ENCODE measurements at regions not wholly inside any gene's neighbourhood (a gene's known extent, or its start where the extent isn't known, plus 50 kb on each side); places are given as distances from the start of the nearest gene placed in this dataset.

DNA sequence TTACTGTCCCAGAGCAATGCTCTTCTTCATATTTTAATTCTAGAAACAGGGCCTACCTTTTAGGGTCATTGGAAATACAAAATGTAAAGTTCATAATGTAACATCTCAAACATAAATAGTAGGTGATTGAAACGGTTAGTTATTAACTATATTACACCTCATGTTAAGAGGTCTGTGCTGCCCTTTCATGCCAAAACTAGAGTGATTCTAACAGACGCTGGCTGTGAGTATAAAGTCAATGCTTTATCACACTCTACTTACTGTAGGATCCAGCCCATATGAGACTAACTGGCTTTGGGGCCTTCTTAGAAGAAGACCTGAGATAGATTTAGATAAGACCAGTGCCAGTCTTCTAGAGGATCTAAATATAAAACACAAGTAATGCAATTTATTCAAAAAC is 966.1 kb upstream of the SORCS1 start:
- no peaks in the 10 kb centered on the region for H3K36me3 ChIP-seq
- H3K27me3 ChIP-seq, result no peaks in the 10 kb centered on the region
- no peak for TF ChIP-seq POLR2A (IDR thresholded peaks at IDR 0.05)
- TF ChIP-seq, protein P1, sequence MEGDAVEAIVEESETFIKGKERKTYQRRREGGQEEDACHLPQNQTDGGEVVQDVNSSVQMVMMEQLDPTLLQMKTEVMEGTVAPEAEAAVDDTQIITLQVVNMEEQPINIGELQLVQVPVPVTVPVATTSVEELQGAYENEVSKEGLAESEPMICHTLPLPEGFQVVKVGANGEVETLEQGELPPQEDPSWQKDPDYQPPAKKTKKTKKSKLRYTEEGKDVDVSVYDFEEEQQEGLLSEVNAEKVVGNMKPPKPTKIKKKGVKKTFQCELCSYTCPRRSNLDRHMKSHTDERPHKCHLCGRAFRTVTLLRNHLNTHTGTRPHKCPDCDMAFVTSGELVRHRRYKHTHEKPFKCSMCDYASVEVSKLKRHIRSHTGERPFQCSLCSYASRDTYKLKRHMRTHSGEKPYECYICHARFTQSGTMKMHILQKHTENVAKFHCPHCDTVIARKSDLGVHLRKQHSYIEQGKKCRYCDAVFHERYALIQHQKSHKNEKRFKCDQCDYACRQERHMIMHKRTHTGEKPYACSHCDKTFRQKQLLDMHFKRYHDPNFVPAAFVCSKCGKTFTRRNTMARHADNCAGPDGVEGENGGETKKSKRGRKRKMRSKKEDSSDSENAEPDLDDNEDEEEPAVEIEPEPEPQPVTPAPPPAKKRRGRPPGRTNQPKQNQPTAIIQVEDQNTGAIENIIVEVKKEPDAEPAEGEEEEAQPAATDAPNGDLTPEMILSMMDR (IDR thresholded peaks at IDR 0.05), result no peak
- no peak overlapping the region for H3K27ac ChIP-seq
- no peak overlapping the region for H3K4me3 ChIP-seq
- H3K9me3 ChIP-seq, result no peaks in the 10 kb centered on the region
- intact Hi-C loops (cut with DNase I; ENCODE audit: low total_unique reads), result no loop called here
- no peaks in the 10 kb centered on the region for H3K4me1 ChIP-seq
- DNase-seq, result no peak

DNA sequence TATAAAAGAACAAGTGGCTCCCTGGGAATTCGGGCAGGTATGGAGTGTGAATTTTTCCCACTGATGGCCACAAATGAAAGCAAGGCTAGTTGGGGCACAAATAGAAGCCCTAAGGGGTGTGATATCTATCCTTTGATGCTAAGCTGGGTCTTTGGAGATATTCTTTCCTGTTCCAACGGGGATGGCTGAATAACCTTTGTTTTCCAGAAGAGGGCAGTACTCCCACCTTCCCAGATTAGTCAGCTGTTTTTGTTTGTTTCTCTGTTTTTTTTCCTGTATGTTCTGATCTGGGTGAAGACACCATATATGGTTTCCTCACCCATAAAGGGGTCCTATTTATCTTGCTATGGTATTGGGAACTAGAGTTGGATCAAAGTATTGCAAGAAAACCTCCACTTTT is 947.7 kb upstream of the SORCS1 start:
- Histone ChIP-seq H3K4me1 (no peaks in the 10 kb centered on the region), H3K36me3 (no peaks in the 10 kb centered on the region), H3K27me3 (no peaks in the 10 kb centered on the region), H3K4me3 (no peak overlapping the region), H3K27ac (no peak overlapping the region), H3K9me3 (no peaks in the 10 kb centered on the region)
- no peak for TF ChIP-seq POLR2A (IDR thresholded peaks at IDR 0.05)
- TF ChIP-seq, protein P1 (IDR thresholded peaks at IDR 0.05), result peak in 1 of 4 experiments; percentile 3
- no peak for DNase-seq
- intact Hi-C loops (cut with DNase I; ENCODE audit: low total_unique reads), result no loop called here

DNA sequence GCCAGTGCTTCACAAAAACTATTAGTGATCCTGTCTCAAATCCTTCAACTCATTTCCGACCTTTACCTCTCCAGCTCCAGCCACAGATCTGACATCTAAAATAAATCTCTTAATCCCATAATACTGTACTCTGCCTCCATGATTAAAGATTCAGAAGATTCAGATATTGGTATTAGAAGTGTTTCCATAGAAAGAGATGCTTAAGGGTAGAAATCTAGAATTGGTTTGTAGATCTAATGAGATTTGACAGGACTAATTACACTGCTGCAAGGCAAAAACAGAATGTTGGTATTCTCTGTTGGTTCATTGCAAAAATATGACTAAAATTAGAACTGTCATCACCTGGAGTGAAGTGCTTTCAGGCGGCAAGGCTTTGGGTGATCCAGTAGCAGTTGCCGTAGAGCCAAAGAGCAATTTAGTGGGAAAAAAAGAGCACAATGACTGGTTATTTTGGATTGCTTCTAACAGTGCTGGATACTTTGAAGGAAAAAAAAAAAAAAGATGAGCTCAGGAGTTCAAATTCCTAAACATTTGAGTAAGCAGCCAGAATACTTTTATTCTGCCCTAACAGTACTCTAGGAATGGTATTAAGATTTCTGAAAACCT is 940.1 kb upstream of the SORCS1 start:
- DNase-seq, result no peak

DNA sequence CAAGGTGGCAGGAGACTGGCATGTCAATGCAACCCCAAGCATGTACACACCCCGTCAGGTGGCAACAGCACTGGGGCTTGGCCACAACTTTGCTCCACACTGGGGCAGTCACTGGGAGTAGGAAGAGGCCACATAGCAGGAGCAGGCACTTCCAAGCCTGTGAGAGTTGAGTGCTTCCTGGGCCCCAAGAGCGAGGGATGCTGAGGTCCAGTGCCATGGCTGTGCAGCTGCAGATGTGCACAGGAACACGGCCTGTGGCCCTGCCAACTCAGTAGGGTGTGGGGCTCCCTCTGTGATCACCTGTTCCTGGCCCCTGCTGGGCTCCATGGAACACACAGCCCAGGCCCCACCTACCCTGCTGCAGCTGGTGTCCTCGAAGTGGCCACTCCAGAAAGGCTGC is 932.8 kb upstream of the SORCS1 start:
- DNase-seq, result no peak
- Histone ChIP-seq H3K9me3 (no peaks in the 10 kb centered on the region), H3K27ac (no peak overlapping the region), H3K4me1 (no peaks in the 10 kb centered on the region), H3K36me3 (no peaks in the 10 kb centered on the region), H3K4me3 (no peak overlapping the region), H3K27me3 (no peaks in the 10 kb centered on the region)
- intact Hi-C loops (cut with DNase I; ENCODE audit: low total_unique reads), result loop anchor here (10.0 kb wide), 1 partner anchor 862 kb away; no protein-coding TSS in a partner anchor
- TF ChIP-seq POLR2A (IDR thresholded peaks at IDR 0.05), result no peak
- TF ChIP-seq, protein P1 (IDR thresholded peaks at IDR 0.05), result no peak

More for the DNA sequence above, 940.1 kb upstream of the SORCS1 start:
- intact Hi-C loops (cut with DNase I; ENCODE audit: low total_unique reads), result no loop called here
- H3K36me3 ChIP-seq, result no peaks in the 10 kb centered on the region
- H3K4me1 ChIP-seq, result no peaks in the 10 kb centered on the region
- no peak overlapping the region for H3K27ac ChIP-seq
- H3K4me3 ChIP-seq, result no peak overlapping the region
- TF ChIP-seq, protein P1 (IDR thresholded peaks at IDR 0.05), result no peak
- no peak for TF ChIP-seq POLR2A (IDR thresholded peaks at IDR 0.05)
- H3K27me3 ChIP-seq, result no peaks in the 10 kb centered on the region
- H3K9me3 ChIP-seq, result no peaks in the 10 kb centered on the region

DNA sequence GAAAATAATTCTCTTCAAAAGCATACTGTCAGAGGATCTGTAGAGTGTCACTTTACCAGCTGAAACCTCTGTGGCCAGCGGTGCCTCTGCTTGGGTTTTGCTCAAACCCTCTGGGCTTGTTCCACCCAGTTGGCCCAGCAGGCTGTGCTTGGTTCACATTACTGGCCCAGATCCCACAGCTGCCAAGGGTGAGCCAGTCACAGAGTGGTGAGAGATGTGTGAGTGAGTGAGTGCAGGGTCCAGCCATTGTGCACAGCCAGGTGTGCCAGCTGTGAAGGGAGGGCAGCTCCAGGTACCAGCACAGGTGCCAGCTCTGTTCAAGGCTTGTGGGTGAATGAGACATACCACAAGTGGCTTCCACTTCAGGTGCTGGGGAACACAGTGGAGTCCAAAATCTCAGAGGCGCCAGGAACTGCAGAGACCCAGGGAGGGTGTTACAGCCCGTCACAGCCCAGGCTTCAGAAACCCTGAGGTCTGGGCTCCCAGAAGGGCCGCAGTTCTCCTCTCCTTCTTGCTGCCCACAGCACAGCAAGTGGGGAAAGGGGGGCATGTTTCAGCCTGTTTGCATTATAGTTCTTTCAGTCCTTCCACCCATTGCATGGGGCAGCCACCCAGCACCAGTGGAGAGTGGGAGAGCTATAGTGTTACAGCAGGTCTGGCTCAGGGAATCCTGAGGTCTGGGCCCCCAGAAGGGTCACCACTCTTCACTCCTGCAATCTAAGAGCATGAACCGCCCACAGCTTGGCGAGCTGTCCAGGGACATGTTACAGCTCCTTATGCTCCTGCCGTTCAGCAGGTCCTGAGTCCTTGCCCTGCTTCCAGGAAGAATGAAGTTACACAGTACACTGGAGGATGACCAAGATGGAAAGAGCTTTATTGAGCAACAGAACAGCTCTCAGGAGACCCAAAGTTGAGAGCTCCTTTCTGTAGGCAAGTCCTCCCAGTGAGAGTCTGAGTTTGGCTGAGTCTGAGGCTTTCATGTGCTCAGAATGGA is 931.7 kb upstream of the SORCS1 start:
- no peaks in the 10 kb centered on the region for H3K9me3 ChIP-seq
- no peak overlapping the region for H3K27ac ChIP-seq
- no peak for DNase-seq
- intact Hi-C loops (cut with DNase I; ENCODE audit: low total_unique reads), result loop anchor here (10.0 kb wide), 1 partner anchor 861 kb away; no protein-coding TSS in a partner anchor
- TF ChIP-seq, protein P1 (IDR thresholded peaks at IDR 0.05), result no peak
- no peak overlapping the region for H3K4me3 ChIP-seq
- no peaks in the 10 kb centered on the region for H3K4me1 ChIP-seq
- no peaks in the 10 kb centered on the region for H3K27me3 ChIP-seq
- no peaks in the 10 kb centered on the region for H3K36me3 ChIP-seq

All from uterus (tissue), 3 donors.